ENCODE measurements at regions not wholly inside any gene's neighbourhood (a gene's known extent, or its start where the extent isn't known, plus 50 kb on each side); places are given as distances from the start of the nearest gene placed in this dataset.
"Not testable (repeated sequence)": the region's sequence is repeated elsewhere in the genome, so short reads cannot be mapped to it uniquely, and the experiment has no call there.

GRCh38 chr11:114805431-114805830, 127.1 kb downstream of the NXPE2 start:
- not testable (repeated sequence) for DNase-seq

GRCh38 chr11:114811971-114812370, 133.6 kb downstream of the NXPE2 start:
- DNase-seq, result no peak

- DNase-seq, result no peak
These were observed 134.4 kb downstream of the NXPE2 start for GRCh38 chr11:114812733-114813132.

GRCh38 chr11:114813189-114813718, 134.9 kb downstream of the NXPE2 start:
- DNase-seq, result no peak

- DNase-seq, result no peak
These were observed 136.8 kb downstream of the NXPE2 start for GRCh38 chr11:114815176-114815575.

GRCh38 chr11:114815761-114816160, 137.4 kb downstream of the NXPE2 start:
- DNase-seq, result no peak

GRCh38 chr11:114816791-114817190, 138.5 kb downstream of the NXPE2 start:
- no peak for DNase-seq

- no peak for DNase-seq
These were observed 140.1 kb downstream of the NXPE2 start for GRCh38 chr11:114818382-114818781.

- no peak for DNase-seq
These were observed 140.7 kb downstream of the NXPE2 start for GRCh38 chr11:114819028-114819427.

GRCh38 chr11:114820621-114821020, 142.3 kb downstream of the NXPE2 start:
- no peak for DNase-seq

GRCh38 chr11:114821621-114822412, 143.5 kb downstream of the NXPE2 start:
- no peak for DNase-seq

GRCh38 chr11:114826910-114827442, 148.6 kb downstream of the NXPE2 start:
- no peak for DNase-seq

GRCh38 chr11:114827736-114828135, 149.4 kb downstream of the NXPE2 start:
- no peak for DNase-seq

- DNase-seq, result no peak
These were observed 154.3 kb downstream of the NXPE2 start for GRCh38 chr11:114832532-114833125.

GRCh38 chr11:114836161-114836560, 157.8 kb downstream of the NXPE2 start:
- no peak for DNase-seq

GRCh38 chr11:114844896-114845295, 166.6 kb downstream of the NXPE2 start:
- no peak for DNase-seq

- no peak for DNase-seq
These were observed 167.6 kb downstream of the NXPE2 start for GRCh38 chr11:114845766-114846415.

- no peak for DNase-seq
These were observed 168.1 kb downstream of the NXPE2 start for GRCh38 chr11:114846416-114846791.

GRCh38 chr11:114847306-114847975, 169.1 kb downstream of the NXPE2 start:
- no peak for DNase-seq

GRCh38 chr11:114848027-114848426, 169.7 kb downstream of the NXPE2 start:
- DNase-seq, result no peak

- no peak for DNase-seq
These were observed 179.0 kb downstream of the NXPE2 start for GRCh38 chr11:114857281-114857680.

- DNase-seq, result no peak
These were observed 186.6 kb downstream of the NXPE2 start for GRCh38 chr11:114864896-114865295.

GRCh38 chr11:114876234-114876633, 197.9 kb downstream of the NXPE2 start:
- no peak for DNase-seq
